Dedifferentiated amniotic fluid mesenchymal stem cell (primary cell): ENCODE measurements at regions not wholly inside any gene's neighbourhood (a gene's known extent, or its start where the extent isn't known, plus 50 kb on each side); places are given as distances from the start of the nearest gene placed in this dataset.
A peak's percentile ranks its signal among the peaks of the same experiment; 100 is the strongest.

Experiments used
- DNase-seq: peaks from one replicate; pipeline ENCODE4 v3.0.0-alpha.2; 2016; ENCODE audit errors: extremely low spot score

DNA sequence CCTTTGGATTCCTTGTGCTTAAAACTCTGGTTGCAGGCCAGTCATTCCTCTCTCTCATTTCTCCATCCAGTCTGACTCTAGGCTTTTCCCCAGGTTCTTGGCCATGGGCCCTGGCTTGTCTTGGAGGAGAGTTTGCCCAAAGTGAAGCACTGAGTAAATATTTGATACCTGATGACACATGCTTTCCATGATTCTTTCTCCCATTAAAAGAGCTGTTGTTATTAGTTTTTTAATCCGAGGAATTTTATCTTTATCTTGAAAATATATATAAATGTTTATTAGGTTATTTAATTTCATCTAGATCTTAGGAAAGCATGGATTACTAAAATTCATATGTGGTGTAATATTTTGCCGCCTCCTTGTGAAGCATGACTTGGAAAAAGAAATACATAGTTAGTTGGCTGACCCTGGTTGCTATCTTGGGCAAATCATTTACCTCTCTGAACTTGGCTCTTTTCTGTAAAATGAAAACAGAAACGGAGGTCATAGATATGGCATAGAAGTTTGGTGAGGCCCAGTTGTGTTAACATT lies 650.1 kb downstream of the SLC4A3 start:
- DNase-seq = peak; percentile 66

DNA sequence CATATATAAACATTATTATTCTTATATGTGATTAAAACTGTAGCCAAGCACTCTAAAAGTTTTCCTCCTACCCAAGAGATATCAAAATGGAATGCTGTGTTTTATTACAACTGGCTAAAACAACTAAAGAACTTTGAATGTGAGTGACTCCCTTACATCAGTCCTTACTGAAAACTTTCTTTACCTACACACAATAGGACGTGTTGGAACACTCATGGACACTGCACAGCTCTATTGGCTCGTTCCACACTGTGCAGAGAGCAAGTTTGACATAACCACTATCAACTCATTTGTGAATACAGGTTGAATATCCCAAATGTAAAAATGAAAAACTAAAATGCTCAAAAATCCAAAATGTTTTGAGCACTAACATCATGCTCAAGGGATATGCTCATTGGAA lies 650.6 kb downstream of the SLC4A3 start:
- DNase-seq = no peak

DNA sequence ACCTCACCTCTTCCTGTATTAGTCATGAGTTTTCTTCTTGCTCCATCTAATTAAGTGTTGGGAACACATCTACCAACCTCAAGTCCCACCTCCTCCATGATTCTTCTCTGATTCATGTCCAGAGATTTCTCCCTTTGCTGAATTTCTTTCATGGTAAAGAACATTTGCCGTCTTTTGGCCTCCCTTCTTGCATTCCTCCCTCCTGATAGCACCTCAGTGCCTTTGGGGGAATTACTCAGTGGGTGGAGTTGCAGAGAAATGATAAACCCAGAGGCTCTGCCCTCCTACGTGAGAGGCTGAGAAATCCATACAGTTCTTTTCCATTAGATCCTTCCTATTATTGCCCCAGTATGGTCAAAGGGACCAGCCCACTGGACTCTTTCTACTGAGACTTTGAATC lies 651.9 kb downstream of the SLC4A3 start:
- DNase-seq = no peak

DNA sequence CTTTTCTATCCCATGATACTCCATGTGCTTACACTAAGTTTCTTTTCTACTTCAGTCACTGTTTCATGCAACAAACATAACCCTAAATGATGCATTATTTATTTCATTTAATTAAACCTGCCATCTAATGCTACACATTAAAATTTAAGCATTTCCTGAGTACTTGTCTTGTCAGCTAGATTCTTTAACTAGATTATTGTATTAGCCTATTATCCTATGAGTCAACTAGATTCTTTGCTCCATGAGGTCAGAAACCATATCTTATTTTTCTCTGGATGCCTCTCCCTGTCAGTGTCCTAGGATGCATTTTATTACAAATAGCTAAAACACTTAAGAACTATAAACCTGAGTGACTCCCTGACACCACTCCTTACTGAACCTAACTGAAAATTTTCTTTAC lies 652.4 kb downstream of the SLC4A3 start:
- no peak for DNase-seq

DNA sequence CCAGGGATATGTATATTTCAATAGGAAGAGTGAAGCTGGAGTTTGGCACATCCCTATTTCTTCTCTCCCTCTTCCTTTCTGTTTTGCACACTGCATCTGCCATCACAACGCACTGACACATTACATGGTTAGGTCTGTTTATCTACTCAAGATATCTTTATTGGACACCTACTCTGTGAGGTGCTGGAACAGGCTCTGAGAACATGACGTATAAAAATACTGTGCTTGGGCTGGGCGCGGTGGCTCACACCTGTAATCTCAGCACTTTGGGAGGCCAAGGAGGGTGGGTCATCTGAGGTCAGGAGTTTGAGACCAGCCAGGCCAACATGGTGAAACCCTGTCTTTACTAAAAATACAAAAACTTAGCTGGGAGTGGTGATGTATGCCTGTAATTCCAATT lies 653.3 kb downstream of the SLC4A3 start:
- no peak for DNase-seq

DNA sequence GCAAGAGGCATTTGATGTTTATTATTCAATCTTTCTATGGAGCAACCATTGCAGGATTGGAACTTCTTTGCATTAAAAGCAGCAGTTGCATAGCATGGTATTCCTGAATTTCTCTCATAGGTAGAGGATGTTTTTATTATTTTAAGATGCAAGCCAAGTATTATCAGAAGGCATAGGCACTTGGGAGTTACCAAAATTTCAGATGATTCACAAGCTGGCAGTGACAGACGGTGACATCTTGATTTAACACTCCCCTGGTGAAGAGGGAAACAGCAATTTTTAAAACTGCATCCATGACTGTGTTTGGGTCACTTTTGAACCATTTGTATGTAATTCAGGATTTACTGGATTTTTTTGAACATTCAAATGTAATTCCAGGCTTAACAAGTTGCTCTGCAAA lies 654.3 kb downstream of the SLC4A3 start:
- no peak for DNase-seq

DNA sequence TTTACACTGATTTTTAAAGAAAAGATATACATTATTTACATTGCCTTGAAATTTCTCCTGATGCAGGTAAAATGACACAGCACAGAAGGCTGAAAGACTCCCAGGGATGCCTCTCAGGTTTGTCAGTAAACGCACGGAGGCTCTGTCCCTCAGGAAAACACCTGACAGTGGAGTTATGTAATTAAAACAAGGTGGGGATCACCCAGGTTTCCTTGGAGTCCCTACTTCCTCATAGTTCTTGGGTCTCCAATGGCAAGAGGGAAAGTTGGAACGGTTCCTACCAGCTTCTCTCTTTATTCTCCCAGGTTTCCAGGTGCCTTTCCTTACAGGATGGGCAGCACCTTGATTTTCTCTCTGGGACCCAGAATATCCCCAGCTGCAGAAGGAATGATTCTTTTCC lies 654.8 kb downstream of the SLC4A3 start:
- no peak for DNase-seq

DNA sequence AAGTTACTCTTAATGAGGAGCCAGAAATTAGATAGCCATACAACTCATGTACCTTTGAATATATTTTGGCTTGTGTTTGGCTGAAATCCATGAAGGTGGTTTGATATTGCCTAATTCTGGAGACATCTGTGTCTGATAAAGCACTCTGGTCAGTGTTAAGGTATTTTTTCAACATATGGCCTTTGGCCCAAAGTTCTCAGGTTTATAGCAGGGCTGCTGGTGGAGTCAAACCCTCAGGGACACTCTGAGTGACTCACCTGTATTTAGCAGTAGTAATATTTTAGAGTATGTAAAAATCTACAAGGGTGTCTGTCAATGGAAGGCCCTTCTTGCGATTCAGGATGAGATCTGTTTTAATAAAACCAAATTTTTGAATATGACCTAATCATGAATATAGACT lies 666.5 kb downstream of the SLC4A3 start:
- DNase-seq = no peak

DNA sequence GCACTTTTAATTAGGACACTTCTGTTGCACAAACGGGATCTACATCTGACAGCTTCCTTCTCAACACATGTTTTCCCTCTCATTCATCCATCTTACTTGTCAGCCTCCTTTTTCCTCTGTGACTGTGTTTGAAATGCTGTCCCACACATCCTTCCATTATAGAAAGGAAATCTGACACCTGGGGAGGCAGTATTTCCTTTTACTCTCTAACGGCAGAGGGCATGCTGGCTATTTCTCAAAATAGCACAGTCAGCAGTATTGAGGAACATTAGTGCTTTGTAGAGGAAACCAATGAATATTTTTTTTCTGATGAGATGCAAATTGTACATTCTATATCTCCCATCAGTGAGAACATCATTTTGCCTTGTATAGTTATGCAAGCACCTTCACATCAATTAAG lies 668.7 kb downstream of the SLC4A3 start:
- no peak for DNase-seq

DNA sequence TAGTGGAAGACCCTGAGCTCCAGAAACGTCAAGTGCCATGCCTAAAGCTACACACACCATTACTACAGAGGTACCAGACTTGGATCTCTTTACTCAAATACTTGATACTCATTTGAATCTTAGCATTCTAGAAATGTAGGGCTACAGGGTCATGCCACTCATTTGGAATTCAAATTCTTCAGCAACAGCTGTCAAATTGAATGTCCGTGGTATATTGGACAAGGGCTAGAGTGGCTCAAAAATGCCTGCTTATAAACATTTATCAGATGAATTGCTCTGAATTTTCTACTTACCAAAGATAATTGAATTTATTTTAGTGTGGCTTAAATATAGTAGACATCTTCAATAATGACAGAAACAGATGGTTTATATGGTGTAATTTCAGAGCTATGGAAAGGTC lies 669.7 kb downstream of the SLC4A3 start:
- DNase-seq = no peak

DNA sequence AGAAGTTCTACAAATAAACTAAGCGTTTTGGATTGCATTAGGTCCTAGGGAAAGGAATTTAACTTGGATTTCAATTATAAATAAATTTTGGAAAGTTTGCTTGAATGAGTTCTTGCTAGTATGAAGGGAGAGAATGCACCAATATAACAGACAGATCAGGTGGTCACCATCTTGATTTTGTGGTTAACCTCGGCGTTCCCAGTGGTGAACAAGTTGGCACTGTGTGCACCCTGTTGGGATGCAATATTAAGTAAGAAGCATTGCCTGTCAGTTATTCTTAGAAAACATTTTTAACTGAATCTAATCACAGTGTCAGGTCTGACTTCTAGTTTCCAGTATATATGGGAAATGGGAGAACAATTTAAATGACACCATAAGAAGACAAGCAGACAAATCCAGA lies 673.4 kb downstream of the SLC4A3 start:
- peak; percentile 15 for DNase-seq

DNA sequence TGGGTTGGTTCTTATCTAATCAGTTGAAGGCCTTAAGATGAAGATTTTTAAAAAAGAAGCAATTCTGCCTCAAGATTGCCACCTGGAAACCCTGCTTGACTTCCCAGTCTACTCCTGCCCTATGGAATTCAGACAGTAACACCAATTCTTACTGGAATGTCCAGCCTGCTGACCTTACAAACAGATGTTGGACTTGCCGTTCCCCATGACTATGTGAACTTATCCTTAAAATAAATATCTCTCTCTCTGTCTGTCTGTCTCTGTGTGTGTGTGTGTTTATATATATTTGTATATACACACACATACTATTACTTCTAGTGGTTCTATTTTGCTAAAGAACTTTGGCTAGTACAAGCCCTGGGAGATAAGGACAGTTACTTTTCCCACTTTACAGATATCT lies 675.3 kb downstream of the SLC4A3 start:
- DNase-seq = no peak

DNA sequence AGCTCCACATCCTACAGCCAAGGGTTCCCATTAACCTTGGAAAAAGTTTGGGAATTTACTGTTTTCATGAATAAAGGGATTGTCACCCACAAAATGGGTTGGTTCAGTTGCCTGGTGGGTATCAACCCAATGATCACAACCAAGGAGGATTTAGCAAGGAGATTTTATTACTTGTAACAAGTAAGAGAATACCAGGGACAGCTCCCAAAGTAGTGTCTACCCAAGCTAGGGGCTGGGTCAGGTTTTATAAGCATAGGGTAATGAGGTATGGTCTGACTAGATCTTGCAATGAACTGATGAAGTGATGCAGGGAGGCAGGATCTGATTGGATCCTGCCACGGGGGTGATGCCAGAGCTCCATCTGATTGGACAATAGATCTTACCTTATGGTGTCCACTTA lies 681.8 kb downstream of the SLC4A3 start:
- no peak for DNase-seq

DNA sequence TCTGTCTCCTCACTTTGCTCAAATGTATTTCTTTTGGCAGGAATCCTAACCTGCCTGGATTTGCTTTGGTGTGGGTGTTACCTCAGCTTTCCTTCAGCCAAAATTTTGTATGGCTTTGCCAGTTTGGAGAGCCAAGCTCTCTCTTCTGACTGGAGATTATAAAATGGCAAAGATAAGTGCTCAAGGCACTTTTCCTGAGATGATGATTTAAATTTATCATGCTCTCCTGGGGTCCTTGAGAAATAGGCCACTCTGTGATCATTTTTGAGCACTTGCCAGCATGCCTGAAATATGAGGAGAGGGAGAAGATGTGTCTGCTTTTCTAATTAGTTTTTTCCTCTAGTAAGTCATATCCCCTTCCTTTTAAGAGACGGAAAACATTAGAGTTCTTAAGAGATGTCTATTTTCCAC lies 683.0 kb downstream of the SLC4A3 start:
- DNase-seq = no peak

DNA sequence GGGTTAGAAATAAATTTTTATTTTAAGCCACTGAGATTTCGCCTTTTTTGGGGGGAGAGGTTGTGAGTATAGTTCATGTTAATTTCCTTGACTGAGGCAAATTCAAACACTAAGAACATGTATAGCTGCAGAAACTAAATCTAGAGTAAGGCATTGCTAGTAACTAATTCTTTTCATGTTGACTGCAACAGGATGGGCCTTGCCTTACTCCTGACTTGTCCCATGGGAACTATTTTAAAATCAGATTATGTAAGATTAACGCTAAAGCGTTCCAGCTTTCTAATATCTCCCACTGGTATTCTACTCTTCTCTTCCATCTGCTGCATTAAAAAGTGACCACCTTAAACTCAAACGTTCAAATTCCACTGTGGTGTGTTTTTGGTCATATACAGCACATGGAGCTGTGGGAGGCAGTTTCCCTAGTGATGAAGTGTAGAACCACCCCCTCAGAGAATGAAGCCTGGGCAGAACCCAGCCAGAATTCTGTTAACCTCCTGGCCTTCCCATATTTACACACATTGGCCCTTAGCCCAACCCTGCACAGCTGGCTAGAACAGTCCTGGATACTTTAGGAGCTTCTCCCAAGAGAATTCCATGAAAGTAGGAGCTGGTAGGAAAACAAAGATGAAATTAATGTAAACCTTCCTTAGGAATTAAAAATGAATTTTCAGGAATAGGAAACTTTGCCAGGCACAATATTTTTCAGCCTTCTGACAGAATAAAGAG lies 687.8 kb downstream of the SLC4A3 start:
- DNase-seq = no peak

DNA sequence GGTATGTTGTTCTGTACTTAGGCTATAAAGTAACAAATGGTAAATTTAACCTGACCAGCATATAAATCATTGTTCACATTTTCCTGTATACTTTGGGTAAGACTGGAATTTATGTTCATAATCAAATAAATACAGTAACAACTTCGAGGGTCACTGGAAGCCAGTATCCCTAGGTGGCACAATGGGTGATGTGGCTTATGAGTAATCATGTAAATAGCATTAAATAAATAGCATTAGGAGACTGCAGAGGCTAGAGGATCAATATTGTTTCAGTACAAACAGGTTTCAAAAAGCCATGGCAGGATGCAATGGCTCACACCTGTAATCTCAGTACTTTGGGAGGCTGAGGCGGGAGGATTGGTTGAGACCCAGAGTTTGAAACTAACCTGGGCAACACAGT lies 690.6 kb downstream of the SLC4A3 start:
- no peak for DNase-seq

DNA sequence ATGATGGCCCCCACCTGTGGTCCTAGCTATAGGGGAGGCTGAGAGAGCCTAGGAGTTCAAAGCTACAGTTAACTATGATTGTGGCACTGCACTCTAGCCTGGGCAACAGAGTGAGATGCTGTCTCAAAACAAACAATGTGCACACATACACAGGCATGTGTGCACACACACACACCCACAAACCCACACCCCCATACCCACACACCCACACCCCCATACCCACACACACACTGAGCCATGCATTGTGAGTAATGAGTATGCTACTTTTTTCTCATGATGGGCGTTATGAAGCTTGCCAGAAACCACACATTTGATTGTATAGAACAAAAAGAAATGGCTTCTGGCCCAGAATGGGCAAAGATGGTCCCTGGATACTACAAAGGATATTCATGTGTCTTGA lies 691.1 kb downstream of the SLC4A3 start:
- no peak for DNase-seq

DNA sequence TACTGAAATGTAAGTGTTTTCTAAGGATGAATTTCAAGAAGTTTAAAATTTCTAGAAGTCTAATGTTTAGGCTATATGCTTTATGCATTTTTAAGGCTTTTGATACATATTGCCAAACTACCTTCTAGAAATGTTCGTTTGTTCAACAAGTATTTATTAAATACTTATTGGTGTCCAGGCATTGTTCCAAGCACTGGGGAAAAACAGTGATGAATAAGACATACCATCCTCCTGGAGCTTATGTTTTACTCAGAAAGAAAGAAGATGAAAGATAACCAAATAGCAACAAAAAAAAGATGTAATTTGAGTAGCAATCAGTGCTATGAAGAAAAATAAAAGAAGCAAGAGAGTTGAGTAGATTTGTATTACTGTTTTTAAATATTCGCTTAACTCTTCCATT lies 692.9 kb downstream of the SLC4A3 start:
- DNase-seq = peak; percentile 23

DNA sequence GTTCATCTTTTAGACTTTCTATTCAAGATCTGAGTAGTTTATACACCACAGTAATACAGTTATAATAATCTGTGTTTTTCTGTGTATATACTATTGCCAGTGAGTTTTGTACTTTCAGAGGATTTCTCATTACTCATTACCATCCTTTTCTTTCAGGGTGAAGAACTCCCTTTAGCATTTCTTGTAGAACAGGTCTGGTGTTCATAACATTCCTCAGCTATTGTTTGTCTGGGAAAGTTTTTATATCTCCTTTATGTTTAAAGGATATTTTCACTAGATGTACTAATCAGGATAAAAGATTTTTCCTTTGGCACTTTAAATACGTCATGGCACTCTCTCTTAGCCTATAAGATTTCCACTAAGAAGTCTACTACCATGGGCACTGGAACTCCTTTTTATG lies 705.5 kb downstream of the SLC4A3 start:
- DNase-seq = no peak

DNA sequence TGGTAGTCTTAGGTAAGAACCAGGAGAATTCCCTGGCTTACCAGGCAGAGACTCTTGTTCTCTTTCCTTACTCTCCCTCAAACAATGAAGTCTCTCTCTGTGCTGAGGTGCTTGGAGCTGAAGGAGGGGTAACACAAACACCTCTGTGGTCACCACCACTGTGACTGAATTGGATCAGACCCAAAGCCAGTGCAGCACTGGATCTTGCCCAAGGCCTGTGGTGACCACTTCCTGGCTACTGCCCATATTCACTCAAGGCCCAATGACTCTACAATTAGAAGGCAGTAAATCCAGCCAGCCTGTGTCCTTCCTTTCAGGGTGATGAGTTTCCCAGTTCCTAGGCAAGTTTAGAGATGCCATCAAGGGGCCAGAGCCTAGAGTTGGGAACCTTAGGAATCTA lies 706.8 kb downstream of the SLC4A3 start:
- DNase-seq = no peak

DNA sequence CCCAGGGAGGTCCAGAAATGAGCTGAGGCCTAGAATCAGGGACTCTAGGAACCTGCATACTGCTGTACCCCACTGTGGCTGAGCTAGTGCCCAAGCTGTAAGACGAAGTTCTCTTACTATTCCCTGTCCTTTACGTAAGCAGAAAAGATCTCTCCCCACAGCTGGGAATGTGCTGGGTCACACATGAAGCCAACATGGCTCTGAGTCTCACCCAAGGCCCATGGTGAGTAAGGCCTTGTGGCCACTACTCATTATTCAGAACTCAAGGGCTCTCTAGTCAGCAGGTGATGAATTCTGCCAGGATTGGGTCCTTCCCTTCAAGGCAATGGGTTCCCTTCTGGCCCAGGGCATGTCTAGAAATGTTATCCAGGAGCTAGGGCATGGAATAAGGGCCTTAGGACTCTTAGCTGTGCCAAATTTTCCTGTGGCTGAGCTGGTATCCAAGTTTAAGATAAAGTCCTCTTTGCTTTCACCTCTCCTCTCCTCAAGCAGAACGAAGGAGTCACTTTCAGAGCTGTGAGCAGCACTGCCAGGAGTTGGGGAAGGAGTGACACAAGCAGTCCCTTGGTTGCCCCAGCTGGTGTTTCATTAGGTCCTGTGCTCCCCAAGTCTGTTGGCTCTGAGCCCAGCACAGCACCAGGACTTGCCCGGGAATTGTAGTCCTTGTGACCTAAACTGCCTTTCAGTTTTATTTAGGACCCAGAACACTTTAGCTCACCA lies 707.6 kb downstream of the SLC4A3 start:
- no peak for DNase-seq

DNA sequence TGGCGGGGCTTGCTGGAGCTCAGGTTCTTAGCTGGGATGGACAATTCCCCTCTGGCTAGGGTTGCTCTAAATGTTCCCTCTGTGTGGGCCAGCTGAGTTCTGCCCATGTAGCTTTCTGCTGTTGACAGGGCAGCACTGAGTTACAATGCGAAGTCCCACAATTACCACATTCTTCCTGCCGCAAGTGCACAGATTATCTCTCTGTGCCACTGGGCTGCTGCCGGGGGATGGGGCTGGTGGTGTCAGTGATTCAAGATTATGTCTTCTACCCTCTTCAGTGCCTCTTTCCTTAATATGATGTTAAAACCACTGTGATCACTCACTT lies 708.1 kb downstream of the SLC4A3 start:
- no peak for DNase-seq

DNA sequence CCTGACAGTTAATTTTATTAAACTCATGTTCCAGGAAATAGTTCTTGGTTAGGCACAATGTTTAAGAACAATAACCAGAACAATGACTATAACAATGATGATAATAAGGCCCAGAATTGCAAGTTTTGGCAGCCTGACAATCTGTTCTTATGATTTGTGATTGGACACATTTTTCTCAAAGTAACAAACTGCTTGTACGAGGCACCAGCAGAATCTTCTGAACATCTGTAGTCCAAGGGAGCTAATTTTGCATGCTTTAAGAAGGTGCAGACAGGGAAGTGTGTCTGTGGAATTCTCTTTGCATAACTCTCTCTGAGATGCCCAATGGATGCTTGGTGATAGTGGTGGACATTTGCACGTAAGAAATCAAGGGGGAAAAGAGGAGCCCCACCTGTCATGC lies 709.3 kb downstream of the SLC4A3 start:
- no peak for DNase-seq
